ENCODE measurements at regions not wholly inside any gene's neighbourhood (a gene's known extent, or its start where the extent isn't known, plus 50 kb on each side); places are given as distances from the start of the nearest gene placed in this dataset.

DNA sequence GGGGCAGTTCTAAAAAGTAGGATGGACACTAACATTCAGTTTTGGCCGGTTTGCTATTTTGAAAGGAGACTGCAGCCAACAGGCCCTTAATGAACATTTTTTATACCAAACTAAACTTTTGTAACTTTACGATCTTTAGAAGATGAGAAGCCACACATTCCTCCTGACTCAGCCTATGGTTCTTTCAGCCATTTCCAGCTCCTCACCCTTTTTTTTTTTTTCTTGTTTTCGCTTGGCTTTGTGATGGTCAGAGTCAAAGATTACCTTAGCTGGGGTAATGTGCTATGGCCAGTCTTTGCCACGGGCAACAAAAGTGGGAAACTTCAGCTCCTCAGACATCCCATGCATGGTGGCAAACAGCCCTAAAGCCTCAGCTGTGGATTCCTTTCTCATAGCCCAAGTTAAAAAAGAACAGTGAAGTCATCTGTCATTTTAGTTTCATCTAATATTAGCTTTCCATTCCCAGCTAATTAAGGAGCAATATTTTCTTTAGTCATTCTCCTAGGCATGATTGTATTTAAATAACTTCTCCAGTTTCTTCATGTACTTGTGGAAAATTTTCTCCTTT, 368.7 kb downstream of the MFSD1 start:
- DNase-seq, result no peak
- H3K4me1 Mint-ChIP-seq (ENCODE audit: low read depth), result no peaks in the 10 kb centered on the region
- POLR2A ChIA-PET, result no interaction called here
- no peaks in the 10 kb centered on the region for H3K9me3 Mint-ChIP-seq
- TF ChIP-seq, protein P1, sequence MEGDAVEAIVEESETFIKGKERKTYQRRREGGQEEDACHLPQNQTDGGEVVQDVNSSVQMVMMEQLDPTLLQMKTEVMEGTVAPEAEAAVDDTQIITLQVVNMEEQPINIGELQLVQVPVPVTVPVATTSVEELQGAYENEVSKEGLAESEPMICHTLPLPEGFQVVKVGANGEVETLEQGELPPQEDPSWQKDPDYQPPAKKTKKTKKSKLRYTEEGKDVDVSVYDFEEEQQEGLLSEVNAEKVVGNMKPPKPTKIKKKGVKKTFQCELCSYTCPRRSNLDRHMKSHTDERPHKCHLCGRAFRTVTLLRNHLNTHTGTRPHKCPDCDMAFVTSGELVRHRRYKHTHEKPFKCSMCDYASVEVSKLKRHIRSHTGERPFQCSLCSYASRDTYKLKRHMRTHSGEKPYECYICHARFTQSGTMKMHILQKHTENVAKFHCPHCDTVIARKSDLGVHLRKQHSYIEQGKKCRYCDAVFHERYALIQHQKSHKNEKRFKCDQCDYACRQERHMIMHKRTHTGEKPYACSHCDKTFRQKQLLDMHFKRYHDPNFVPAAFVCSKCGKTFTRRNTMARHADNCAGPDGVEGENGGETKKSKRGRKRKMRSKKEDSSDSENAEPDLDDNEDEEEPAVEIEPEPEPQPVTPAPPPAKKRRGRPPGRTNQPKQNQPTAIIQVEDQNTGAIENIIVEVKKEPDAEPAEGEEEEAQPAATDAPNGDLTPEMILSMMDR (IDR thresholded peaks at IDR 0.05), result no peak
- ATAC-seq, result no peak
- H3K27ac Mint-ChIP-seq, result no peak overlapping the region
- CTCF ChIA-PET, result interaction anchor here (1.5 kb wide), 1 partner anchor 37 kb away, joined by 3 read pairs; no protein-coding TSS in a partner anchor
- H3K27me3 Mint-ChIP-seq, result no peaks in the 10 kb centered on the region
- intact Hi-C loops (cut with micrococcal nuclease), result no loop called here
- no peaks in the 10 kb centered on the region for H3K36me3 Mint-ChIP-seq (ENCODE audit: low read depth)
- H3K4me3 Mint-ChIP-seq, result no peak overlapping the region

GRCh38 chr3:159171333-159171732, 369.5 kb downstream of the MFSD1 start:
- TF ChIP-seq, protein P1 (IDR thresholded peaks at IDR 0.05), result no peak
- H3K4me1 Mint-ChIP-seq (ENCODE audit: low read depth), result no peaks in the 10 kb centered on the region
- ChIA-PET POLR2A (no interaction called here), CTCF (interaction anchor here (1.5 kb wide), 1 partner anchor 36 kb away, joined by 3 read pairs; no protein-coding TSS in a partner anchor)
- H3K4me3 Mint-ChIP-seq, result no peak overlapping the region
- intact Hi-C loops (cut with micrococcal nuclease), result no loop called here
- no peaks in the 10 kb centered on the region for H3K9me3 Mint-ChIP-seq
- no peaks in the 10 kb centered on the region for H3K27me3 Mint-ChIP-seq
- H3K36me3 Mint-ChIP-seq (ENCODE audit: low read depth), result no peaks in the 10 kb centered on the region
- no peak overlapping the region for H3K27ac Mint-ChIP-seq
- no peak for ATAC-seq
- no peak for DNase-seq

GRCh38 chr3:159172473-159172872, 370.6 kb downstream of the MFSD1 start:
- no peak for ATAC-seq
- intact Hi-C loops (cut with micrococcal nuclease), result no loop called here
- TF ChIP-seq, protein P1 (IDR thresholded peaks at IDR 0.05), result no peak
- Mint-ChIP-seq H3K27ac (no peak overlapping the region), H3K9me3 (no peaks in the 10 kb centered on the region), H3K4me1 (ENCODE audit: low read depth) (no peaks in the 10 kb centered on the region), H3K36me3 (ENCODE audit: low read depth) (no peaks in the 10 kb centered on the region), H3K27me3 (no peaks in the 10 kb centered on the region), H3K4me3 (no peak overlapping the region)
- no peak for DNase-seq
- ChIA-PET POLR2A (no interaction called here), CTCF (no interaction called here)

DNA sequence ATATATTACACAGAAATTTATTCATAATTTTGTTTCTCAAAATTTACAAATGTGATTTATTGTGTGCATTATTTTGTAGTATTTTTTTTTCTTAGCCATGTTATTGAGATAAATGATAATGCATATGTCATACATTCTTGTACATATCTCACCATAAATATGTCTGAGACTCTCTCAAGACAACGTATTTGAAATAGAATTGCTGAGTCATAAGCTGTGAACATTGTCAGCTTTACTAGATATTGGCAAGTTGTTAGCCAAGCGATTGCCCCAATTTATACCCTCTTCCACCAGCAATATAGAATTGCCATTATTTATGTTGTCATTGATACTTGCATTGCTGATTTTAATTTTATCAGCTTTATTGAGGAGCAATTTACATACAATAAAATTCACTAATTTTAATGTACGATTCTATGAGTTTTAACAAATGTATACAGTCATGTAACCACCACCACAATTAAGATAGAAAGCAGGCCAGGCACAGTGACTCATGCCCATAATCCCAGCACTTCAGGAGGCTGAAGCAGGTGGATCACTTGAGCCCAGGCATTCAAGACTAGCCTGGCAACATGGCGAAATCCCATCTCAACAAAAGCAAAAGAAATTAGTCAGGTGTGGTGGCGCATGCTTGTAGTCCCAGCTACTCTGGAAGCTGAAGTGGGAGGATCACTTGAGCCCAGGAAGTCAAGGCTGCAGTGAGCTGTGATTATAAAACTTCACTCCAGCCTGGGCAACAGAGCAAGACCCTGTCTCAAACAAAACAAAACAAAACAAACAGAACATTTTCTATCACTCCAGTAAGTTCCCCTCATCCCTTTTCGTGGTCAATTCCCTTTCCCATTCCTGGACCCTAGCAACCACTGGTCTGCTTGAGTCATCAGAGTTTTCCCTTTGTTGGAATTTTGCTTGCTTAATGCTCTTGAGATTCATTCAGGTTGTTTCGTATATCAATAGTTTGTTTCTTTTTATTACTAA, 373.1 kb downstream of the MFSD1 start:
- Mint-ChIP-seq H3K4me3 (no peak overlapping the region), H3K27me3 (no peaks in the 10 kb centered on the region), H3K4me1 (ENCODE audit: low read depth) (no peaks in the 10 kb centered on the region), H3K9me3 (no peaks in the 10 kb centered on the region), H3K36me3 (ENCODE audit: low read depth) (no peaks in the 10 kb centered on the region), H3K27ac (no peak overlapping the region)
- ChIA-PET CTCF (interaction anchor here (1.1 kb wide), 1 partner anchor 64 kb away, joined by 3 read pairs; no protein-coding TSS in a partner anchor), POLR2A (no interaction called here)
- no peak for DNase-seq
- TF ChIP-seq, protein P1 (IDR thresholded peaks at IDR 0.05), result no peak
- intact Hi-C loops (cut with micrococcal nuclease), result no loop called here
- ATAC-seq, result no peak
